HT1080 (cell line): ENCODE measurements at regions not wholly inside any gene's neighbourhood (a gene's known extent, or its start where the extent isn't known, plus 50 kb on each side); places are given as distances from the start of the nearest gene placed in this dataset.
"Not testable (repeated sequence)": the region's sequence is repeated elsewhere in the genome, so short reads cannot be mapped to it uniquely, and the experiment has no call there.

Source experiments
- DNase-seq: peaks from one replicate; pipeline ENCODE4 v3.0.0-alpha.2; 2015; ENCODE audit warnings: low read depth

DNA sequence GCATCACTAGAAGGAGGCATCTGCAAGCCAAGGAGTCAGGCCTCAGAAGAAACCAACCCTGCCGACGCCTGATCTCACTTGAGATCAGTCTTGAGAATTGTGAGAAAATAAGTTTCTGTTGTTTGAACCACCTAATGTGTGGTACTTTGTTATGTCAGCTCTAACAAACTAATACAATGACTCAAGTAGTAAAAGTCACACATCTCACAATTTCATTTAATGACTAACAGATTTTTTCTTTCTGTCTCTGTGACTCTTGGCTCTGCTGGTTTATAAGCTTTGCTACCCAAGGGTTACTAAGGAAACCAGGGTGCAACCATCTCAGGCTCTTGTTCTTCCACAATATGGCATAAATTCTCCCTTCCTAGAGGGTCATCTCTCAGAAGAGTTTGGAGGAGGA is 315.8 kb upstream of the GRAMD2B start:
- no peak for DNase-seq

DNA sequence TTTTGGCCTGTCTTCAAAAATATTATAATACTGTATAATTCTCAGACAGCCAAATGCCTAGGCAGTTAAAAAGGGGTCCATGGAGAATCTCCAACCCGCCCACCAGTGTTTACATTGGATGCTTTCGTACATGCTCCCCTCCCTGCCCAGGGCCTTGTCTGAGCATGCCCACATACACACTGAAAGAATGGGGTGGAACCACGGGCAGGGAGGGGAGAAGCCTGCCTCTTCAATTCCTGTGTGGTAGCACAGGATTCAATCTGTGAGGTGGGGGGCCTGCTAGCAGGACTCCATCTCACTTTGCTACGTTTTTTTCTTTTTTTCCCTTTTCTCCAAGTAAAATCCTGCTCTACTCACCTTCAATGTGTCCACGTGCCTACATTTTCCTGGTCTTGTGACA is 314.7 kb upstream of the GRAMD2B start:
- no peak for DNase-seq

DNA sequence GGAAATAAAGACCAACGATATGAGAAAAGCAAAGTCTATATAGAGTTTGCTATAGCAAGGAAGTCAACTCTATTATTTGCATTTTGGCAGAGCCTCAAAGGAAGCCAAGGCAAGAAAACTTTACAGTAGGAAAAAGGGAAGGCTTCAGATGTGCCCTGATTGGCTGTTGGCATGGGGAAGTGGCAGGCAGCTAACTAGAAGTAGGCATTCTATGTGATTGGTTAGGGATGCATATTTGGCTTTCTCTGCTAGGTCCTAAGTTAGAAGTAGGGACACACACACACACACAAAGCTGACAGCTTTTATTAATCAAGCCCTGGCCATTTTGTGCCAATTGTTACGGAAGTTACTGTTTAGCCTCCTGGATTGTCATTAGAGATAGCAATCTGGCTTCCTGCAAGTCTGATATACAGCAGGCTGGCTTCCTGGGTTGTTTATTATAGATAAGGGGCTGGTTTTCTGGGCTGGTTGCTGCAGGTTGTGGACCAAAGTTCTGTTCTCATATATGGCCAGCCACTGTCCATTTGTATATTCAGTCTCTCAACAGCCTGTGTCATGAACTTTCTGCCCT is 308.1 kb upstream of the GRAMD2B start:
- DNase-seq, result no peak

DNA sequence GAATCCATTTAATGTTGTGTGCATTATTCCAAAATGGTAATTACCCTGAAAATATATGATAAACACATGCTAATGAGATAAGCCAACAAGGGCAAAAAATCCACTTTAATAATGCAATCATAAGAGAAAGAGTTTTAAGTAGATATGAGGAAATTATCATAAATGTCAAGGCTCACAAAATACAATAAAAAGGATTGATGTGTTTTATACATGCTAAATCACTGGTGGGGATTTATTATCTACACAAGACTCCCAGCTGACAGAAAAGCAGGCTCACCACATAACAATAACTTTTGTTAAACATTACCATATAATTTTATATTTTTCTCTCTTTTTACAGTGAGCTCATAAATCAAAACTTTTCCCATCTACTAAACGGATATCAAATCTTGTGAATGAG is 306.2 kb upstream of the GRAMD2B start:
- no peak for DNase-seq

DNA sequence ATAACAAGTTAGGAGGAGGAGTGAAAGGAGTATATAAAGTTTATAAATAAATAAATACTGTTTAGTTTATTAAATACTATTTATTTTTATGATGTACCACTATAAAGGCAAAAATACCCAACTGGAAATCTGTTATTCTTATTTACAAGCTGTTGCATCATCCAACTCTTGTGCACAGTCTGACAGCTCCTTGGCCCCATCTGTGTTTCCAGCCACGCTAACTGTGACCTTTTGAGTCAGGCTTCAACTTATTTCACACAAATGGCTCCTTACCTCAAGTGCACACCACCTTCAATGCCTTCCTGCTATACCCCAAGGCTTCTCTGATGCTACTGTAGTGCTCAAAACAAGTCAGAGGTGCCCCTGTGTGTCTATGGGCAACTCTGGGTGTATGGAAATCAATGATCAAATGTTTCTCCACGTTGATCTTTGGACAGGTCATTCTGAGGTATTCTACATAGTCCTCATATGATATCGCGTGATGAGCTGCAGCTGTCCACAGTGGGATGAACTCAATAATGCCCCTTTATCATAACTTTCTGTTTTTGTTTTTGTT is 303.2 kb upstream of the GRAMD2B start:
- DNase-seq, result no peak

DNA sequence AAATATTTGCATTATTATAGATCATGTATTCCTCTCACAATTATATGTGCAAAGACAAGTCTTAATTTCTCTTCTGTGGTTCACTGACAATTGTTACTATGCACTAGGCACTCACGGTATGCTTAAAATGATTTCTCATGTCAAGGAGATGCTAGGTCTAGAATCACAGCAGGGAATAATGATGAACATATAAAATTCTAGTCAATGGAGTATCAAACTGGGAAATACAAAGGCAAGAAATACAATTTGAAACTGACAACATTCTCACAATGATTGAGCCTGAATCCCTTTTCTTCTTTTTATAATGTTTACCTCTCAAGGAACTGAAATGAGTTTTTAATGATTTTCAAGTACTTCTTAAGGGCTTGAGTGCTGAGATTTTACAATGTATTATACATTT is 302.3 kb upstream of the GRAMD2B start:
- DNase-seq, result no peak

DNA sequence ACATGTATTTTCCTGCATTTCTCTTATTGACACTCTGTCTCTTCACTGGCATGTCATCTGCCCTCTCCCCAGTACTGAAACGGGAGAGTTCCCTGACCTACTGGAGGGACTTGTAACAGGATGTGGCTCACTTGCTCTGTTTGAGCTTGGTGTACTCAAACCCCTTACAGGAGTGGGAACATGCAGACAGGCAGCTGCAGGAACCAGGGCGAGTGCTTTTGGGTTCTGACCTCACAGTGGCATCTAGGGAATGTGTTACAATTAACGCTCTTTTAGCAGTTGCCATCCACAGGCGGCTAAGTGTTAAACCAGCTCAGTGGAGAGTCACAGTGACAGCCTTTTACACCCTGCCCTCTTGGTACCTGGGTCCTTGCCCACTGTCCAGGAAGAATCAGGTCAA is 300.3 kb upstream of the GRAMD2B start:
- DNase-seq, result peak; percentile 64

DNA sequence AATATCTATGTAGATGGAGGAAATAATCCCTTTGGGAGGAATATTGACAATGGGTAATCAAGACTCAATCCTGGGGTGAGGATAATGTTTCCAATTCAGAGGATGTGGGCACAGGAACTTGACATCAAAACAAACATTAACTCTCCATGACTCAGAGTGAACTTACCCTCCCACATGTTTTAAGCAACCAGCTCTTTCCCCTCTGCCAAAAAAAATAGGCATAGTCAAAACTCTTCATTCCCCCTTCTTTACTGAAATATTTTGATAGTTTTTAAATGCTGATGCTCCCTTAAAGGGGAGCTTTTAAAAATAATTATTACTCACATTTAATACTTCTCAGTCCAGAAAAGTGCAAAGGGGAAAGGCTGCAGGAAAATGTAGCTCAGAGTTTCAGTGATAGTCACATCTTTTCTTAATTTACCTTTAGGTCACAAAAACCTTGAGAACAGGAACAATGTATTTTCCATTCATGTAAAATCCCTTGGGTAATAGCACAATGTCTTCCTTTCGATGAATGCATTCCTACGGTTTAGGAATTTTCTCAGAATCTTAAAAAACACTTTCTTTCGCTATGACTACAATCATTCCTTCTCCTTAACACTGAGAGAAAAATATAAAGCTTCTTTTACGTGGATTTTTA is 298.4 kb upstream of the GRAMD2B start:
- peak; percentile 79 for DNase-seq

DNA sequence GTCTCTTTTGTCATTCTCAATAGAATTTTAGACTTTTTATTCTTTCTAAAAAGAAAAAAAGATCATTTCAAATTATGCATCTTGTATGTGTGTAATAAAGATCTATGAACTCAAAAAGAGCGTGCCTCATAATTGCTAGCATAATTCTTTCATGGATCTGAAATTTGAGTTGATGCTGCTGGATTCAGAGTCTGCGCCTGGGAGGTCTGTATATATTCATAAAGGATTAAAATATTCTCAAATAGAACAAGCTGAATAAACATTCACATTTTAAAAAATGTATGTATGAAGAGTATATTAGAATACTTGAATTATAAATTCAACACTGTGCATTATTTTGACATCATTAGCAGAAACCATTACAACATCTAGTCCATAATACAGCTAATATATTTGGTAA is 297.8 kb upstream of the GRAMD2B start:
- no peak for DNase-seq

DNA sequence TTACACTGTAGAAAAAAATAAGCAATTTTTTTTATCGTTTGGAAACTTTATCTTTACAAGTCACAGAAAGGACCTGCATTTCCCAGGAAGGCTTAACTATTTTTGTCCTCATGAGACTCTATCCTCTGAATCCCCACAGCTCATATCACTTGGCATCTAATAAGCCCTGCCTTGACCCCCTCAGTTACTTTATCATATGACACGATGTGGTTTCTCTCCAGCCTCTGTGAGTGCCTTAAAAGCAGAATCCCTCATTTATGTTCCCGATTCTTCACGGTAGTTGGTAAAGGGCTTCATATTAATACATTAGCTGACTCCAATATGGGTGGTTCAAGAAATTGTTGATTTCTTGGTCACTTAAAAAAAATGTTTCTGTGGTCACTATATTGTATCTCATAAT is 296.6 kb upstream of the GRAMD2B start:
- no peak for DNase-seq

DNA sequence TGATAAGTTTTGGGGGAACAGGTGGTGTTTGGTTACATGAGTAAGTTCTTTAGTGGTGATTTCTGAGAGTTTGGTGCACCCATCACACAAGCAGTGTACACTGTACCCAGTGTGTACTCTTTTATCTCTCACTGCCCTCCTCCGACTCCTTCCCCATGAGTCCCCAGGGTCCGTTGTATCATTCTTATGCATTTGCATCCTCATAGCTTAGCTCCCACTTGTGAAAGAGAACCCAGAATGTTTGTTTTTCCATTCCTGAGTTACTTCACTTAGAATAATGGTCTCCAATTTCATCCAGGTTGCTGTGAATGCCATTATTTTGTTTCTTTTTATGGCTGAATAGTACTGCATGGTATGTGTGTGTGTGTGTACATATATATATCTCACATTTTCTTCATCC is 295.8 kb upstream of the GRAMD2B start:
- not testable (repeated sequence) for DNase-seq

DNA sequence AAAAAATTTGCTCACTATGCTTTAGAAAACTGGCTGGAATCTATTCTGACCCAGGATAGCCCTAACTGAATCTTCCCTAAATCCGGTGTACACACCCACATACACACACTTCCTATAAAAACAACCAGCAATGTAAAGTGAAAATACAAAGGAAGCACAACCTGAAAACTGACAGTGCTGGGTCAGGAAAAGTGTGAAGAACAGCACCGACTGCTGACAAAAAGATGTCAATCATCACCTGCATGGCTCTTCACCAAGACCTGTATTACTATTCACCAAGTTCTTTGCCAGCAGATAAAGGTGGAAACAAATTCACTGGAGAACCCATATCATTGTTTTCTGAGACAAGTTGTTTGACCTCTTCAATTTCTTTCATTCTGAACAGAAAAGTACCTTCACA is 293.8 kb upstream of the GRAMD2B start:
- DNase-seq, result no peak

DNA sequence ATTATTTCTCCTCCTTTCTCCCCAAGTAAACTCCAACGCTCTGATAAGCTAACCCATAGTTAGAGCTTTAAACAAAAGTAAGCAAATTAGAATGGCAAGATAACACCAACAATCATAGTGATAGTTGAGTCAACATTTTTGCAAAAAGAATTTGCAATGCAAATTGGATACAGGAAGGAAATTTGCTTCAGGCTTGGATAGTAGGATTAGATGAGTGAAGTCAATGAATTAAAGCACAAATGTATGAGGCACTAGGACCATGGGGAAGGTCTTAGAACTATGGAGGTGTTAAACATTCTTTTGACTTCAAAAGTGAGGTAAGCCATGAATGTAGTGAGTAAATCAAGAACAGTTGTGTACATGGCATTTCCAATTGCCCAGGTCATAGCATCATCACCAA is 289.8 kb upstream of the GRAMD2B start:
- no peak for DNase-seq

DNA sequence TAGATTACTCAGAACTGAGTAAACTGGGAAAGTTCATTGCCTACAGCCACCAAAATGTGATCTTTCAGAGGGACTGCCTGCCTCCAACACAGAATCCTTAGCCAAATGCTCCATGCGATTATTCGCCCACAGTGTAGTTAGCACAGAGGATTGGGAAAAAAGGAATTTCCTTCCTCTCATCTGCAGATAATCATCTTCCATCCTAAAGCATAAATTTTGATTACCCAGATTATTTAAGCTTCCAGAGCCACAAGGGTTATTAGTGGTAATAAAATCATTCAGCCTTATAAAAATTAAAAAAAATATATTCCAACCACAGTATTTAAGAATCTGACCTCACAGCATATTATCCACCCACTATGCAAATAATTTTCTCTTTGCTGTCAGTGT is 285.3 kb upstream of the GRAMD2B start:
- DNase-seq, result no peak

DNA sequence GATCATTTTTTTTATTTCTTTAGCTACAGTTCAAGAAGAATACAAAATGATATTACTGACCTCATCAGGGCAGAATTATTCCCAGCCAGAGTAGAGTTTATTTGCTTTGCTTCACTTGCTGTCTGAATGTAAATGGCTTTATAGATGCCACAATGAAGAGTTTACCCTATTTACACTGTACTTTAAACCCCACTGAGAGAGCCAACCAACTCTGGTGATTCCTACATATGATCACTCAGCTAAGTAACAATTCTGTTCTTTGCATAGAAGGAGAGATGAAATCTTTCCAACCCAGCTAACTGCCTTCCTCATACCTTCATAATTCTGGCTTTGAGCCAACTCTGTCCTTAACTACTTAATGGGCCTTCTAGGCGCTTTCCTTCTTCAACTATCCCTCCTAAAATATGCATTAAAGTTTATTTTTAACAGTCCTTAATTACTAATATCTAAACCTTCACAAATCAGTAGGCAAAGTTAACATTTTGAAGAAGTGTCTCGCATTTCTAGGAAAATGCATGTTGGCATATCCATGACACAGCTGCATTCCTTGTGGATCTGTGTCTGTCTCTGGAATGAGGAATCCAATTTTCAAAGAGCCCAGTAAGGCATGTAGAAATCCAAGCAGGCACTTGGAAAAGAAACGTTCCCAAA is 284.8 kb upstream of the GRAMD2B start:
- no peak for DNase-seq

DNA sequence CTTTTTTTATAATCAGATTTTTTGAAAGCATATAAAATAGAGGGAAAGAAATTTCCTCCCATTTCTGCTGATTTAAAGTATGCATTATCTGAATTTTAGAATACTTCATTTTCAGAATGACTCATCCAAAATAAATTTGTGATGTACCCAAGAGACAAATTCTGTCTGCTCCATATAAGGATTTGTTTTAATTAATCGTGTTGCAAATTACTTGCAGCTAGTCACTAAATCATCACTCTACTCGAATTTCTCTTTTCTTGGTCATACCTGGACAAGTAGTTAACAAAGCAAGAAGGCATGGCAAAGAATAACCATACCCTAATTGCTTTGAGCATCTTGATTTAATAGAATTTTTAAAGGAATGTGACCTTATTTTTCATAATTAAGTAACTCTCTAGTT is 284.1 kb upstream of the GRAMD2B start:
- no peak for DNase-seq

DNA sequence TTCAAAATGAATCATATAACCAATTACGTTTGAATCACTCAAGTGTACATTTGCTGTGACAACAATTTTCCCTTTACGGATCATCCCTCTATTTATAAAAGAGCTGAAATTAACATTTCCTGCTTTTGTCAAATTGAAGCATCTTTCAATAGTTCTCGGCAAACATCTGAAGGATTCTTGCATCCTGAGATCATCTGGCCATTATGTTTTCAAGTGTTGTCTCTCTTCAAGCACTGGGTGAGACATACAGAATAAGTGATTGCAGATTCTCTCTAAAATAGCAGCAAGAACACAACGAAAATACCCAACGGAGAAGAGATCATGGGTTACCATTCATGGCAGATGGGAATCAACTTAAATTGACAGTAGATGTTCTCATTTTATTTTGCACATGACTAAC is 283.4 kb upstream of the GRAMD2B start:
- no peak for DNase-seq

DNA sequence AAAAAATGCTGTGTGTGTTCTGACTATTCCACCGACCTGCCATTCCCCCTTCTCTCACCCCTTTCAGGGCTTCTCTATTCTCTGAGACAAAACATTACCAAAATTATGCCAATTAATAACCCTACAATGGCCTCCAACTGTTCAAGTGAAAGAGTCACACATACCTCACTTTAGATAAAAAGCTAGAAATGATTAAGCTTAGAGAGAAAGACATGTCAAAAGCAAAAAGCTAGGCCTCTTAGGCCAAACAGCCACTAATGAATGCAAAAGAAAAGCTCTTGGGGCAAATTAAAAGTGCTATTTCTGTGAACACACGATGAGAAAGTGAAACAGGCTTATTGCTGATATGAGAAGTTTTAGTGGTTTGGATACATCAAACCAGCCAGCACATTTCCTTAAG is 279.6 kb upstream of the GRAMD2B start:
- DNase-seq, result no peak

DNA sequence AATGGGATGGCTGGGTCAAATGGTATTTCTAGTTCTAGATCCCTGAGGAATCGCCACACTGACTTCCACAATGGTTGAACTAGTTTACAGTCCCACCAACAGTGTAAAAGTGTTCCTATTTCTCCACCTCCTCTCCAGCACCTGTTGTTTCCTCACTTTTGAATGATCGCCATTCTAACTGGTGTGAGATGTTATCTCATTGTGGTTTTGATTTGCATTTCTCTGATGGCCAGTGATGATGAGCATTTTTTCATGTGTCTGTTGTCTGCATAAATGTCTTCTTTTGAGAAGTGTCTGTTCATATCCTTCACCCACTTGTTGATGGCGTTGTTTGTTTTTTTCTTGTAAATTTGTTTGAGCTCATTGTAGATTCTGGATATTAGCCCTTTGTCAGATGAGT is 272.9 kb upstream of the GRAMD2B start:
- not testable (repeated sequence) for DNase-seq

DNA sequence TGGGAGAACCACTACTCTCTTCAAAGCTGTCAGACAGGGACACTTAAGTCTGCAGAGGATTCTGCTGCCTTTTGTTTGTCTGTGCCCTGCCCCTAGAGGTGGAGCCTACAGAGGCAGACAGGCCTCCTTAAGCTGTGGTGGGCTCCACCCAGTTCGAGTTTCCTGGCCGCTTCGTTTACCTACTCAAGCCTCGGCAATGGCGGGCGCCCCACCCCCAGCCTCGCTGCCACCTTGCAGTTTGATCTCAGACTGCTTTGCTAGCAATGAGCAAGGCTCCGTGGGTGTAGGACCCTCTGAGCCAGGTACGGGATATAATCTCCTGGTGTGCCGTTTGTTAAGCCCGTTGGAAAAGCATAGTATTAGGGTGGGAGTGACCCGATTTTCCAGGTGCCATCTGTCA is 267.9 kb upstream of the GRAMD2B start:
- DNase-seq, result not testable (repeated sequence)

DNA sequence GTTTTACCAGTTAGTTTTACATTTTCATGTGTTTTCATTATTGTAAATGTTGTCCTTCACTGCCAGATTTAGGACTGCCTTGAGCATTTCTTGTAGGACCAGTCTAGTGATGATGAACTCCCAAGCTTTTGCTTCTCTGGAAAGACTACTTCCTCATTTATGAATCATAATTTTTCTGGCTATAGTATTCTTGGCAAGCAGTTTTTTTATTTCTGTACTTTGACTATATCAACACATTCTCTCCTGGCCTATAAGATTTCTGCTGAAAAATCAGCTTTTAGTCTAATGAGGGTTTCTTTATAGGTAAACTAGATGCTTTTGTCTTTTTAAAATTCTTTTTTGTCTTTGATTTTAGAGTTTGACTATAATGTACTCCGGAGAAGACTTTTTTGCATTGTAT is 256.8 kb upstream of the GRAMD2B start:
- no peak for DNase-seq

DNA sequence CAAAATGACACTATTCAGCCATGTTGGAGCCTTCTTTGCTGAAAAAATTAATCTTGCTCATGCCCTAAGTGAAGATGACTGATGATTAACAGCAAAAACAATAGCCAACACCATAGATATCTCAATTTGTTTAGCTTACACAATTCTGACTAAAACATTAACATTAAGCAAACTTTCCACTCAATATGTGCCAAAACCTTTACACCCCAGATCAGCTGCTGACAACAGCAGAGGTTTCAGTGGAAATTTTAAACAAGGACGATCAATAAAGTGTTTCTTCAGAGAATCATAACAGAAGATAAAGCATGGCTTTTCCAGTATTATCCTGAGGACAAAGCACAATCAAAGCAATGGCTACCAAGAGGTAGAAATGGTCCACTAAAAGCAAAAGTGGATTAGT is 254.4 kb upstream of the GRAMD2B start:
- DNase-seq, result no peak

DNA sequence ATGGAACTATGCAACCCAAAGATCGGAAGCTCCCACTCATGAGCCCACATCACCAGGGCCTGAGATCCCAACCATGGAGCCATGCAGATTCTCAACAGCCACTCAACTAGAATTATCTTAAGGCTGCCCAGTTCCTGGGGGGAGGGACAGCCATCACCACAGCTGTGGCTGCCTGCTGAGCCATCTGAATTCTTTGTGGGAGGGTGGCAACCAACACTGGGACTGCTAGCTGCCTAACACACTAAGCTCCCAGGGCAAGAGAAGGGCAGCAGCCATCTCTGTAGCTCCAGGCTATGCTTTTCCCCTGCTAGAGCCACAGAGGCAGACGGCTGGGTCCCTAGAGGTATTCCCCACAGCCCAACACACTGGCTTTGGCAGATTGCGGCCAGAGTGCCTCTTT is 251.3 kb upstream of the GRAMD2B start:
- DNase-seq, result no peak
